Mammary epithelial cell (primary cell): ENCODE measurements at regions not wholly inside any gene's neighbourhood (a gene's known extent, or its start where the extent isn't known, plus 50 kb on each side); places are given as distances from the start of the nearest gene placed in this dataset.

Experiments
- EZH2 ChIP-seq: IDR thresholded peaks from 2 replicates; pipeline ENCODE4 v1.6.1; 2012; ENCODE audit warnings: low read length, inconsistent platforms, borderline replicate concordance
- TF ChIP-seq, protein P1 (sequence below), 2 donors: IDR thresholded peaks in 1 of 2; conservative IDR thresholded peaks in 1 of 2; 2 replicates each; pipeline ENCODE4 v1.5.1; 2011 to 2012; ENCODE audit warnings: inconsistent platforms in 2 of 2, low read length in 2 of 2, mild to moderate bottlenecking in 2 of 2, control low read depth in 1 of 2, low read depth in 1 of 2; ENCODE audit not compliant: insufficient read depth in 1 of 2; ENCODE audit errors: extremely low read depth in 1 of 2

DNA sequence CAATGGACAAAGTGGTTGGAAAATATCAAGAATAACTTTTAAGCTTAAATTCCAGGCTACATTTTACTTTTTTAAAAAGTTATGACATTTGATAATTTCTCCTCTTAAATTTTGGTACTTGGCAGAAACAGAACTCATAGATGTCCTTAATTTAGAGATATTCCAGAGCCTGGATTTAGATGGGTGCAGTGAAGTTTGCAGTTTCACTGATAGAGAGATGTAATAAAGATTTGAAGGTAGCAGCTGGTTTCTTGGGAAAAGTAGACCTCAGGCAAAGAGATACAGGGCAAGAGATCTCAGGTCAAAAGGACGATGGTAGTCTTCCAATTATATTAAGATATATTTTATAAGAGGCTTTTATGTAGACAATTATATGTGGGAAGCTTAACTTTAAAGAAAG, 134.6 kb downstream of the ISL1 start:
- TF ChIP-seq, protein P1, sequence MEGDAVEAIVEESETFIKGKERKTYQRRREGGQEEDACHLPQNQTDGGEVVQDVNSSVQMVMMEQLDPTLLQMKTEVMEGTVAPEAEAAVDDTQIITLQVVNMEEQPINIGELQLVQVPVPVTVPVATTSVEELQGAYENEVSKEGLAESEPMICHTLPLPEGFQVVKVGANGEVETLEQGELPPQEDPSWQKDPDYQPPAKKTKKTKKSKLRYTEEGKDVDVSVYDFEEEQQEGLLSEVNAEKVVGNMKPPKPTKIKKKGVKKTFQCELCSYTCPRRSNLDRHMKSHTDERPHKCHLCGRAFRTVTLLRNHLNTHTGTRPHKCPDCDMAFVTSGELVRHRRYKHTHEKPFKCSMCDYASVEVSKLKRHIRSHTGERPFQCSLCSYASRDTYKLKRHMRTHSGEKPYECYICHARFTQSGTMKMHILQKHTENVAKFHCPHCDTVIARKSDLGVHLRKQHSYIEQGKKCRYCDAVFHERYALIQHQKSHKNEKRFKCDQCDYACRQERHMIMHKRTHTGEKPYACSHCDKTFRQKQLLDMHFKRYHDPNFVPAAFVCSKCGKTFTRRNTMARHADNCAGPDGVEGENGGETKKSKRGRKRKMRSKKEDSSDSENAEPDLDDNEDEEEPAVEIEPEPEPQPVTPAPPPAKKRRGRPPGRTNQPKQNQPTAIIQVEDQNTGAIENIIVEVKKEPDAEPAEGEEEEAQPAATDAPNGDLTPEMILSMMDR (conservative IDR thresholded peaks at IDR 0.05 in 1 of 2, IDR thresholded peaks at IDR 0.05 in 1 of 2; ENCODE audit: extremely low read depth in 1 of 2, insufficient read depth in 1 of 2, low read depth in 1 of 2, low read length in 2 of 2), result no peak
- TF ChIP-seq EZH2, result no peak
